Keratinocyte (primary cell): ENCODE measurements at regions not wholly inside any gene's neighbourhood (a gene's known extent, or its start where the extent isn't known, plus 50 kb on each side); places are given as distances from the start of the nearest gene placed in this dataset.

ENCODE experiments used
- DNase-seq: peaks from one replicate; pipeline ENCODE4 v3.0.0-alpha.2; 2011; ENCODE audit warnings: low read depth, missing footprints, low spot score
- FAIRE-seq: peaks from 2 replicates; lab custom pipeline; 2011; peaks lifted over from hg19 to GRCh38; lab: Jason Lieb, UNC
- H2AFZ ChIP-seq: 2 replicates; pipeline ENCODE4 v1.6.0; 2012; ENCODE audit warnings: low read length, control low read depth, inconsistent platforms; ENCODE audit not compliant: control insufficient read depth
- H3K27ac ChIP-seq: 2 replicates; pipeline ENCODE4 v1.5.1; 2011; ENCODE audit warnings: low read length; ENCODE audit not compliant: control insufficient read depth, insufficient read depth
- H3K27me3 ChIP-seq: 3 replicates; pipeline ENCODE4 v1.6.0; 2011; ENCODE audit warnings: low read length; ENCODE audit not compliant: control insufficient read depth, insufficient read depth; ENCODE audit errors: extremely low read depth
- H3K36me3 ChIP-seq, 2 experiments: 2 replicates in 1 of 2; 3 replicates in 1 of 2; pipeline ENCODE4 v1.5.1; 2011; ENCODE audit warnings: low read length in 2 of 2, mild to moderate bottlenecking in 1 of 2; ENCODE audit not compliant: control insufficient read depth in 2 of 2, insufficient read depth in 2 of 2; ENCODE audit errors: extremely low read depth in 1 of 2
- H3K4me1 ChIP-seq: 3 replicates; pipeline ENCODE4 v1.5.1; 2011; ENCODE audit warnings: low read length; ENCODE audit not compliant: control insufficient read depth, insufficient read depth; ENCODE audit errors: extremely low read depth
- H3K4me2 ChIP-seq: 3 replicates; pipeline ENCODE4 v1.6.0; 2011; ENCODE audit warnings: low read depth, low read length; ENCODE audit not compliant: control insufficient read depth, insufficient read depth; ENCODE audit errors: extremely low read depth
- H3K4me3 ChIP-seq, 3 experiments: fragments of 200-600 bp in 1 of 3; sonication (generic) in 1 of 3; 2 replicates in 2 of 3; 3 replicates in 1 of 3; pipeline ENCODE4 v1.5.1; 2011 to 2016; ENCODE audit warnings: low read length in 3 of 3, mild to moderate bottlenecking in 3 of 3, control low read depth in 2 of 3, inconsistent platforms in 1 of 3, low read depth in 1 of 3, mixed read lengths in 1 of 3, mixed run types in 1 of 3, moderate library complexity in 1 of 3; ENCODE audit not compliant: control insufficient read depth in 2 of 3, insufficient read depth in 2 of 3; ENCODE audit errors: extremely low read depth in 1 of 3
- H3K79me2 ChIP-seq: 2 replicates; pipeline ENCODE4 v1.6.0; 2012; ENCODE audit warnings: low read length; ENCODE audit not compliant: control insufficient read depth, insufficient read depth
- H3K9ac ChIP-seq: 3 replicates; pipeline ENCODE4 v1.6.0; 2011; ENCODE audit warnings: low read length; ENCODE audit not compliant: control insufficient read depth, insufficient read depth; ENCODE audit errors: extremely low read depth
- H3K9me1 ChIP-seq: 3 replicates; pipeline ENCODE4 v1.6.0; 2011; ENCODE audit warnings: low read length; ENCODE audit not compliant: control insufficient read depth, insufficient read depth; ENCODE audit errors: extremely low read depth
- H3K9me3 ChIP-seq: 2 replicates; pipeline ENCODE4 v1.5.1; 2012; ENCODE audit warnings: low read depth, low read length; ENCODE audit not compliant: control insufficient read depth
- H4K20me1 ChIP-seq: 3 replicates; pipeline ENCODE4 v1.6.0; 2011; ENCODE audit warnings: low read length; ENCODE audit not compliant: control insufficient read depth, insufficient read depth; ENCODE audit errors: extremely low read depth
- CTCF ChIP-seq, 3 experiments: IDR thresholded peaks in 1 of 3; conservative IDR thresholded peaks in 1 of 3; optimal IDR thresholded peaks in 1 of 3; 2 replicates in 2 of 3; 3 replicates in 1 of 3; pipeline versions ENCODE3 to v1.5.1; 2011; ENCODE audit warnings: low read length in 3 of 3, mild to moderate bottlenecking in 3 of 3, moderate library complexity in 2 of 3, control low read depth in 1 of 3, inconsistent platforms in 1 of 3; ENCODE audit not compliant: insufficient read depth in 2 of 3; ENCODE audit errors: extremely low read depth in 1 of 3
- EZH2 ChIP-seq: IDR thresholded peaks from one replicate; pipeline ENCODE4 v1.6.1; 2012; ENCODE audit warnings: inconsistent platforms, mild to moderate bottlenecking, low read length, moderate library complexity
- dilution Hi-C: fragments of 300-500 bp; cut with MboI; formaldehyde crosslinking; loops from one replicate; pipeline ENCODE4 v1.7.0; 2020; ENCODE audit warnings: low sequenced_read_pairs; ENCODE audit not compliant: extremely low pct_ligation_motif_present

DNA sequence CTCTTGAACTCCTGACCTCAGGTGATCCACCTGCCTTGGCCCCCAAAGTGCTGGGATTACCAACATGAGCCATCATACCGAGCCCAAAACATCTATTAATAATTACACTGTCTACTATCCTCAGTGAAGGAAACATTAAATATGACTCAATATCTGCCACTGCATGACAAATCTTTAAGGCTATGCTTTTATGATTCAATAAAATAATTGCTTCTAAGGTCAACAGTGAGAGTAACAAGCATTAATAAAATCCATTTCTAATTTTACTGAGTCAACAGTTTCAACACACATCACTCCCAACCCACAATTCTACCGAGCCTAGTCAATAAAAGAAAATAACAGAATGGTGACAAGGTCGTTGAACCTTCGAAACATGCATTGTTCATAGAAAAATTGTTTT lies 125.5 kb upstream of the CHRM3 start:
- Histone ChIP-seq H3K4me2 (no peak overlapping the region), H3K27ac (no peak overlapping the region), H3K9me3 (no peaks in the 10 kb centered on the region), H3K36me3 (no peaks in the 10 kb centered on the region), H3K9me1 (no peaks in the 10 kb centered on the region), H3K27me3 (no peaks in the 10 kb centered on the region), H3K9ac (no peak overlapping the region), H4K20me1 (no peaks in the 10 kb centered on the region), H3K4me3 (no peak overlapping the region), H3K4me1 (no peaks in the 10 kb centered on the region), H3K79me2 (no peaks in the 10 kb centered on the region), H2AFZ (no peak overlapping the region)
- DNase-seq, result no peak
- no peak for FAIRE-seq
- dilution Hi-C loops, result no loop called here
- TF ChIP-seq CTCF (optimal IDR thresholded peaks at IDR 0.05 in 1 of 3, IDR thresholded peaks at IDR 0.05 in 1 of 3, conservative IDR thresholded peaks at IDR 0.05 in 1 of 3; ENCODE audit: extremely low read depth in 1 of 3, insufficient read depth in 2 of 3, low read length in 3 of 3) (no peak), EZH2 (no peak)

DNA sequence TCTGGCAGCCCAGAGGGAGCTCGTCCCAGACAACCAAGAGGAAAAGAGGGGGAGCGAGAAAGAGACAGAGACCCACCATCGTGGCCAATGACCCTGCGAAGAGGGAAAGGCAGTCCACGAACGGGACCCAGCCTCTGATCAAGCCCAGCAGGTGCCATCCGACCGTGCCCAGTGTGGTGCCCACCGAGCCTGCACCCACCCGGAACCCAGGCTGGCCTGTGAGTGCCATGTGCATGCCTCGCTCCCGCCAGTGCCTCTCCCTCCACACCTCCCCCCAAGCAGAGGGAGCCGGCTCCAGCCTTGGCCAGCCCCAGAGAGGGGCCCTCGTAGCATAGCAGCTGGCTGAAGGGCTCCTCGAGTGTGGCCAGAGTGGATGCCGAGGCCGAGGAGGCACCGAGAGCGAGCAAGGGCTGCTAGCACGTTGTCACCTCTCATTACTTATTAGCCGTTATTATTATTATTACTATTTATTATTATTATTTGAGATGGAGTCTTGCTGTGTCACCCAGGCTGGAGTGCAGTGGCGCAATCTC lies 130.7 kb upstream of the CHRM3 start:
- no peak for DNase-seq
- dilution Hi-C loops, result no loop called here
- TF ChIP-seq CTCF (optimal IDR thresholded peaks at IDR 0.05 in 1 of 3, IDR thresholded peaks at IDR 0.05 in 1 of 3, conservative IDR thresholded peaks at IDR 0.05 in 1 of 3; ENCODE audit: extremely low read depth in 1 of 3, insufficient read depth in 2 of 3, low read length in 3 of 3), result no peak
- Histone ChIP-seq H3K27ac (no peak overlapping the region), H3K4me3 (no peak overlapping the region), H3K9me3 (no peaks in the 10 kb centered on the region), H3K9ac (no peak overlapping the region), H3K27me3 (no peaks in the 10 kb centered on the region), H3K4me1 (no peaks in the 10 kb centered on the region), H3K9me1 (no peaks in the 10 kb centered on the region), H3K4me2 (no peak overlapping the region), H3K36me3 (no peaks in the 10 kb centered on the region), H3K79me2 (no peaks in the 10 kb centered on the region), H4K20me1 (no peaks in the 10 kb centered on the region), H2AFZ (no peak overlapping the region)
- no peak for FAIRE-seq
